H1 (cell line): ENCODE measurements at regions not wholly inside any gene's neighbourhood (a gene's known extent, or its start where the extent isn't known, plus 50 kb on each side); places are given as distances from the start of the nearest gene placed in this dataset.

ENCODE experiments used
- CTCF ChIA-PET: fragments of 300-600 bp; sonication (Branson Sonifier 250); formaldehyde crosslinking; loops from one replicate; lab custom pipeline; 2021; ENCODE audit not compliant: partially characterized antibody; lab: Charles Lee
- POLR2A ChIA-PET: fragments of 300-600 bp; sonication (Branson Sonifier 250); formaldehyde crosslinking; loops from one replicate; lab custom pipeline; 2021; ENCODE audit warnings: inconsistent platforms; ENCODE audit not compliant: partially characterized antibody; lab: Charles Lee
- DNase-seq, 2 experiments: peaks; one replicate each; pipeline versions ENCODE4 v3.0.0 to v3.0.0-alpha.2; 2010 to 2022; ENCODE audit warnings: low spot score in 2 of 2, low read depth in 1 of 2, mixed read lengths in 1 of 2
- FAIRE-seq: peaks from 2 replicates; lab custom pipeline; 2011; peaks lifted over from hg19 to GRCh38; lab: Jason Lieb, UNC
- H2AFZ ChIP-seq: 2 replicates; pipeline ENCODE4 v1.8.1; 2012; ENCODE audit warnings: low read length, inconsistent platforms
- H2AK5ac ChIP-seq: 2 replicates; pipeline ENCODE4 v1.6.1; 2013; ENCODE audit warnings: low read depth, low read length
- H2BK120ac ChIP-seq: replicated peaks from 2 replicates; pipeline ENCODE3; 2013; ENCODE audit warnings: low read depth, low read length, inconsistent platforms
- H2BK12ac ChIP-seq: 2 replicates; pipeline ENCODE4 v1.6.1; 2013; ENCODE audit warnings: low read depth, low read length
- H2BK15ac ChIP-seq: 2 replicates; pipeline ENCODE4 v1.6.1; 2013; ENCODE audit warnings: low read length
- H2BK20ac ChIP-seq: 2 replicates; pipeline ENCODE4 v1.6.1; 2013; ENCODE audit warnings: low read length
- H2BK5ac ChIP-seq: 2 replicates; pipeline ENCODE4 v1.6.1; 2013; ENCODE audit warnings: low read depth, low read length
- H3K14ac ChIP-seq: 2 replicates; pipeline ENCODE4 v1.6.1; 2013; ENCODE audit warnings: inconsistent platforms; ENCODE audit not compliant: insufficient read length
- H3K18ac ChIP-seq: 2 replicates; pipeline ENCODE4 v1.6.1; 2013; ENCODE audit warnings: low read length; ENCODE audit errors: extremely low read depth
- H3K23ac ChIP-seq: 2 replicates; pipeline ENCODE4 v1.6.1; 2013; ENCODE audit warnings: inconsistent platforms; ENCODE audit not compliant: insufficient read length
- H3K23me2 ChIP-seq: 2 replicates; pipeline ENCODE4 v1.6.1; 2013; ENCODE audit warnings: low read depth, low read length
- H3K27ac ChIP-seq: 2 replicates; pipeline ENCODE4 v1.6.1; 2011; ENCODE audit warnings: low read depth, low read length, inconsistent platforms
- H3K27me3 ChIP-seq, 4 experiments: replicated peaks in 1 of 4; 1 replicate in 1 of 4; 2 replicates in 3 of 4; pipeline versions ENCODE4 v1.6.1 to v1.8.1; 2011 to 2013; ENCODE audit warnings: low read length in 3 of 4, mild to moderate bottlenecking in 3 of 4, inconsistent platforms in 2 of 4, mixed read lengths in 2 of 4, moderate library complexity in 1 of 4; ENCODE audit not compliant: control insufficient read depth in 3 of 4, insufficient read depth in 3 of 4; ENCODE audit errors: extremely low read depth in 1 of 4
- H3K36me3 ChIP-seq, 4 experiments: 2 replicates each; pipeline versions ENCODE4 v1.6.1 to v1.8.1; 2011 to 2013; ENCODE audit warnings: mild to moderate bottlenecking in 4 of 4, low read length in 3 of 4, moderate library complexity in 2 of 4, control low read depth in 1 of 4, inconsistent platforms in 1 of 4; ENCODE audit not compliant: insufficient read depth in 4 of 4, control insufficient read depth in 2 of 4
- H3K4ac ChIP-seq: replicated peaks from 2 replicates; pipeline ENCODE3; 2013; ENCODE audit warnings: low read length, low read depth, mixed read lengths, inconsistent platforms; ENCODE audit not compliant: insufficient read length
- H3K4me1 ChIP-seq, 4 experiments: replicated peaks in 1 of 4; 1 replicate in 1 of 4; 2 replicates in 3 of 4; pipeline versions ENCODE4 v1.6.1 to v1.8.1; 2011 to 2013; ENCODE audit warnings: low read length in 3 of 4, inconsistent platforms in 2 of 4, mixed read lengths in 1 of 4; ENCODE audit not compliant: insufficient read depth in 4 of 4, control insufficient read depth in 3 of 4
- H3K4me2 ChIP-seq, 2 experiments: 2 replicates each; pipeline versions ENCODE4 v1.6.1 to v1.8.1; 2011 to 2013; ENCODE audit warnings: low read depth in 2 of 2, low read length in 2 of 2, control low read depth in 1 of 2, inconsistent platforms in 1 of 2, mild to moderate bottlenecking in 1 of 2; ENCODE audit not compliant: insufficient read depth in 1 of 2
- H3K4me3 ChIP-seq, 4 experiments: fragments of 200-600, 300-600 bp in 1 of 4; sonication (generic), shearing (Covaris generic), sonication (Bioruptor Twin) in 1 of 4; 2 replicates each; pipeline versions ENCODE4 v1.5.1 to v1.8.1; 2011 to 2016; ENCODE audit warnings: low read length in 4 of 4, low read depth in 3 of 4, control low read depth in 2 of 4, inconsistent platforms in 2 of 4, mild to moderate bottlenecking in 2 of 4, mixed read lengths in 1 of 4, moderate library complexity in 1 of 4; ENCODE audit not compliant: insufficient read depth in 2 of 4; ENCODE audit errors: extremely low read depth in 1 of 4
- H3K56ac ChIP-seq: replicated peaks from 2 replicates; pipeline ENCODE3; 2013; ENCODE audit warnings: low read depth, mild to moderate bottlenecking, mixed read lengths, low read length, inconsistent platforms; ENCODE audit not compliant: insufficient read length
- H3K79me1 ChIP-seq: 2 replicates; pipeline ENCODE4 v1.6.1; 2013; ENCODE audit warnings: low read depth, low read length, control low read depth
- H3K79me2 ChIP-seq, 2 experiments: 2 replicates each; pipeline versions ENCODE4 v1.6.1 to v1.8.1; 2012 to 2013; ENCODE audit warnings: low read length in 2 of 2, mild to moderate bottlenecking in 2 of 2, inconsistent platforms in 1 of 2; ENCODE audit not compliant: insufficient read depth in 2 of 2, control insufficient read depth in 1 of 2
- H3K9ac ChIP-seq, 4 experiments: replicated peaks in 1 of 4; 1 replicate in 1 of 4; 2 replicates in 3 of 4; pipeline versions ENCODE4 v1.6.1 to v1.8.1; 2011 to 2013; ENCODE audit warnings: low read depth in 3 of 4, low read length in 3 of 4, control low read depth in 2 of 4, mild to moderate bottlenecking in 2 of 4, moderate library complexity in 2 of 4, inconsistent platforms in 1 of 4; ENCODE audit errors: extremely low read depth in 1 of 4
- H3K9me3 ChIP-seq, 2 experiments: 2 replicates each; pipeline versions ENCODE4 v1.6.1 to v1.8.1; 2012 to 2013; ENCODE audit warnings: mild to moderate bottlenecking in 2 of 2, moderate library complexity in 2 of 2, control low read depth in 1 of 2, inconsistent platforms in 1 of 2, low read depth in 1 of 2, low read length in 1 of 2, mixed read lengths in 1 of 2; ENCODE audit not compliant: insufficient read depth in 2 of 2
- H4K20me1 ChIP-seq, 2 experiments: replicated peaks in 1 of 2; 2 replicates each; pipeline versions ENCODE3 to v1.8.1; 2011 to 2013; ENCODE audit warnings: inconsistent platforms in 2 of 2, low read length in 2 of 2, mild to moderate bottlenecking in 1 of 2; ENCODE audit not compliant: insufficient read depth in 2 of 2, control insufficient read depth in 1 of 2
- H4K5ac ChIP-seq: 2 replicates; pipeline ENCODE4 v1.6.1; 2013; ENCODE audit warnings: low read length, low read depth, mixed read lengths, inconsistent platforms; ENCODE audit not compliant: insufficient read length
- H4K8ac ChIP-seq: 2 replicates; pipeline ENCODE4 v1.8.0; 2013; ENCODE audit warnings: mild to moderate bottlenecking, moderate library complexity, low read length, inconsistent platforms; ENCODE audit not compliant: insufficient read depth; ENCODE audit errors: extremely low read depth
- H4K91ac ChIP-seq: replicated peaks from 2 replicates; pipeline ENCODE3; 2013; ENCODE audit warnings: low read length, mixed read lengths, inconsistent platforms; ENCODE audit not compliant: insufficient read length
- ATF2 ChIP-seq: IDR thresholded peaks from 2 replicates; pipeline ENCODE4 v1.6.1; 2012; ENCODE audit warnings: low read length, inconsistent platforms
- YY1 ChIP-seq: IDR thresholded peaks from 2 replicates; pipeline ENCODE4 v1.6.1; 2011; ENCODE audit warnings: low read depth, mild to moderate bottlenecking, low read length

GRCh38 chr6:106844930-106845329 lies 129.6 kb downstream of the CD24 start:
- TF ChIP-seq ATF2 (no peak), YY1 (no peak)
- H2BK20ac ChIP-seq, result no peak overlapping the region

More at GRCh38 chr6:106844930-106845329, 129.6 kb downstream of the CD24 start:
- H3K23ac ChIP-seq, result no peak overlapping the region
- DNase-seq (no peak), FAIRE-seq (no peak)
- no peaks in the 10 kb centered on the region for H3K27me3 ChIP-seq
- H2BK120ac ChIP-seq, result no peak overlapping the region
- POLR2A ChIA-PET, result no interaction called here
- H3K36me3 ChIP-seq, result no peaks in the 10 kb centered on the region
- no peaks in the 10 kb centered on the region; a peak in 1 of 7 replicates for H3K4me1 ChIP-seq
- no peak overlapping the region for H3K9ac ChIP-seq
- H3K23me2 ChIP-seq, result no peaks in the 10 kb centered on the region
- H2AFZ ChIP-seq, result no peak overlapping the region
- H2BK15ac ChIP-seq, result no peak overlapping the region
- no peaks in the 10 kb centered on the region for H3K9me3 ChIP-seq
- H4K91ac ChIP-seq, result no peak overlapping the region
- no peaks in the 10 kb centered on the region for H4K20me1 ChIP-seq
- H3K18ac ChIP-seq, result no peak overlapping the region
- no peak overlapping the region for H2BK12ac ChIP-seq
- H3K79me2 ChIP-seq, result no peaks in the 10 kb centered on the region
- no peak overlapping the region for H4K5ac ChIP-seq
- H3K4me3 ChIP-seq, result no peak overlapping the region
- H2AK5ac ChIP-seq, result no peak overlapping the region
- no peak overlapping the region for H3K27ac ChIP-seq
- no peak overlapping the region for H3K4me2 ChIP-seq
- H2BK5ac ChIP-seq, result no peak overlapping the region
- H3K4ac ChIP-seq, result no peak overlapping the region
- no peaks in the 10 kb centered on the region for H3K79me1 ChIP-seq
- H3K56ac ChIP-seq, result no peak overlapping the region
- no peak overlapping the region for H3K14ac ChIP-seq
- no peak overlapping the region for H4K8ac ChIP-seq
- CTCF ChIA-PET, result interaction anchor here (1.2 kb wide), 1 partner anchor 9 kb away, joined by 5 read pairs; no protein-coding TSS in a partner anchor
